H1 (cell line): ENCODE measurements at regions not wholly inside any gene's neighbourhood (a gene's known extent, or its start where the extent isn't known, plus 50 kb on each side); places are given as distances from the start of the nearest gene placed in this dataset.

ENCODE experiments used
- KDM1A ChIP-seq: fragments of 200-600, 300-600 bp; sonication (generic); IDR thresholded peaks from 2 replicates; pipeline ENCODE4 v1.7.1; 2016; ENCODE audit warnings: mild to moderate bottlenecking, low read length, borderline replicate concordance
- SIN3A ChIP-seq, 2 experiments: IDR thresholded peaks in 1 of 2; conservative IDR thresholded peaks in 1 of 2; 2 replicates each; pipeline ENCODE4 v1.6.1; 2011 to 2012; ENCODE audit warnings: low read length in 2 of 2, improper control_type of control experiment in 1 of 2, low read depth in 1 of 2, mild to moderate bottlenecking in 1 of 2

- no peak for TF ChIP-seq SIN3A (conservative IDR thresholded peaks at IDR 0.05 in 1 of 2, IDR thresholded peaks at IDR 0.05 in 1 of 2; ENCODE audit: low read depth in 1 of 2, low read length in 2 of 2)
- TF ChIP-seq KDM1A = no peak
- TF ChIP-seq, all 59 proteins: peak for 0
Measured at GRCh38 chr1:34606504-34606903, 148.3 kb upstream of the GJB5 start (continued).
